ENCODE measurements at regions not wholly inside any gene's neighbourhood (a gene's known extent, or its start where the extent isn't known, plus 50 kb on each side); places are given as distances from the start of the nearest gene placed in this dataset.

DNA sequence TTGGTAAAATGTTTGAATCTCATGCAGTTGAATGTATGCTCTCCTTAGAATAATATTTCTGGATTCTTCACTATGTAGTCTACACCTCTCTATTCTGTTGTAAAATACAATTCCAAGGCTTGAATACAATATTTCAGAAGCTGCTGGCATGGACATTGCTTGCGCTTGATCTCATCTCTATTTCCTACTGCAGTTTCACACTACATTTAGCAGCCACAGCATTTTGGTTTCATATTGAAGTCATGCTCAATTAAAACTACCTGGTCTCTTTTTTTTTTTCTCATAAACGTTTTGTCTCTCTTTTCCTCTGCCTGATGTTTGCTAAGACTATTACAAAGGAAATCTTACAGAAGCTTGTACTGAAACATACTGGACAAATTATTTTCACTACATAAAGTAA lies 631.0 kb upstream of the TMPRSS15 start:
- TF ChIP-seq, protein P1, sequence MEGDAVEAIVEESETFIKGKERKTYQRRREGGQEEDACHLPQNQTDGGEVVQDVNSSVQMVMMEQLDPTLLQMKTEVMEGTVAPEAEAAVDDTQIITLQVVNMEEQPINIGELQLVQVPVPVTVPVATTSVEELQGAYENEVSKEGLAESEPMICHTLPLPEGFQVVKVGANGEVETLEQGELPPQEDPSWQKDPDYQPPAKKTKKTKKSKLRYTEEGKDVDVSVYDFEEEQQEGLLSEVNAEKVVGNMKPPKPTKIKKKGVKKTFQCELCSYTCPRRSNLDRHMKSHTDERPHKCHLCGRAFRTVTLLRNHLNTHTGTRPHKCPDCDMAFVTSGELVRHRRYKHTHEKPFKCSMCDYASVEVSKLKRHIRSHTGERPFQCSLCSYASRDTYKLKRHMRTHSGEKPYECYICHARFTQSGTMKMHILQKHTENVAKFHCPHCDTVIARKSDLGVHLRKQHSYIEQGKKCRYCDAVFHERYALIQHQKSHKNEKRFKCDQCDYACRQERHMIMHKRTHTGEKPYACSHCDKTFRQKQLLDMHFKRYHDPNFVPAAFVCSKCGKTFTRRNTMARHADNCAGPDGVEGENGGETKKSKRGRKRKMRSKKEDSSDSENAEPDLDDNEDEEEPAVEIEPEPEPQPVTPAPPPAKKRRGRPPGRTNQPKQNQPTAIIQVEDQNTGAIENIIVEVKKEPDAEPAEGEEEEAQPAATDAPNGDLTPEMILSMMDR (IDR thresholded peaks at IDR 0.05; ENCODE audit: borderline replicate concordance, control extremely low read depth, extremely low read depth, insufficient read depth, missing control alignments), result no peak
- DNase-seq (ENCODE audit: low spot score), result no peak
- in situ Hi-C loops (cut with MboI; ENCODE audit: low sequenced_read_pairs, unreplicated experiment), result no loop called here

DNA sequence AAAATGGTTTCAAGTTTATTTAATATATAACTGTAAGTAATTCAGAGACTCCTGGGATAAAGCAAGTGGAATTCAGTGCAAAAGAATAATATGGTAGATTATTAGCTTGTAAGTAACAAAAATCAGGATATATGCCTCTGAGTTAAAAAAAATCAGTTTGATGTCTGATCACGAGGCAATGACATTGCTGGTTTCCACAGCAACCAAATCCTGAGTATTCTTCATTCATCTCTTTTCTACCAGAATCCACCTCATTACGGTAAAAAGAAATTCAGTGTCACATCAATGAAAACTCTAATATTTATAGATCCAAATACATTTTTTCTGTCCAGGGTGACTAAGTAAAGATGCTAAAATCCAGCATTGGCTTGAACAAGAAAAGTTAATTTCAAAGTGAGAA lies 642.3 kb upstream of the TMPRSS15 start:
- in situ Hi-C loops (cut with MboI; ENCODE audit: low sequenced_read_pairs, unreplicated experiment), result no loop called here
- no peak for DNase-seq (ENCODE audit: low spot score)
- TF ChIP-seq, protein P1 (IDR thresholded peaks at IDR 0.05; ENCODE audit: borderline replicate concordance, control extremely low read depth, extremely low read depth, insufficient read depth, missing control alignments), result no peak

DNA sequence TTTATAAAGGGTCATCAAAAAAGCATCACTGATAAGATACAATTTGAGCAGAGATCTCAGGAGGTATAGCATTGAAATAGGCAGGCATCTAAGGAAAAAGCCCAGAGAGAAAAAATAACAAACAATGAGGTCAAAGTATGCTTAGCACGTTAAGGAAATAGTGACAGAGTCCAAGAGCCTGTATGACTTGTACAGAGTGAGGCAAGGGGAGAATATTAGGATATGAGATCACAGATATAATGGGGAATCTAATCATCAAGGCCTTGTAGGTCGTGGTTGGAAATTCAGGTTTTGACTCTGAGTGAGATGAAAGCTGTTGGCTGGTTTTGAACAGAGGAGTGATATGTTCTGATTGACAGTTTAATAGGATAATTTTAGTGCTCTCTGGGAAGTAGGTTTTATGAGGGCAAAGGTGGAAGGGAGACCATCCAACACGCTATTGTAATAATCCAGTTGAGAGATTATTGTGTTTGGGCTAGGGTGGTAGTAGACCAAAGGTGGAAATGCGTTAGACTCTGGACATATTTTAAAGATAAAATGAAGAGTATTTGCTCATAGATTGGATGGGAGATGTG lies 644.6 kb upstream of the TMPRSS15 start:
- in situ Hi-C loops (cut with MboI; ENCODE audit: low sequenced_read_pairs, unreplicated experiment), result no loop called here
- DNase-seq (ENCODE audit: low spot score), result no peak
- TF ChIP-seq, protein P1 (IDR thresholded peaks at IDR 0.05; ENCODE audit: borderline replicate concordance, control extremely low read depth, extremely low read depth, insufficient read depth, missing control alignments), result no peak

DNA sequence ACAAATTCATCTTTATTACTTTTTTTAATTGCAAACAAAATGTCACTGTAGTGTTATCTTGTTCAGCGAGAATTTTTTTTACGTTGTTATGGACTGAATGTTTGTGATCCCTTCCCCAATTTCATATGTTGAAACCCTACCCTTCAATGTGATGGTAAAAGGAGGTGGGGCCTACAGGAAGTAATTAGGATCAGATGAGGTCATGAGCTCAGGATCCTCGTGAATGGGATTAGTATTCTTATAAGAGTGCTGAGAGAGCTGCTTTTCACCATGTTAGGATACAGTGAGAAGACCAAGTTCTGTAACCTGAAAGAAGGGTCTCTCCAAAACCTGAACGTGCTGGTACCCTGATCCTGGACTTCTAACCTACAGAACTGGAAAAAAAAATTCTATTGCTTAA lies 646.0 kb upstream of the TMPRSS15 start:
- TF ChIP-seq, protein P1 (IDR thresholded peaks at IDR 0.05; ENCODE audit: borderline replicate concordance, control extremely low read depth, extremely low read depth, insufficient read depth, missing control alignments), result no peak
- DNase-seq (ENCODE audit: low spot score), result no peak
- in situ Hi-C loops (cut with MboI; ENCODE audit: low sequenced_read_pairs, unreplicated experiment), result no loop called here

DNA sequence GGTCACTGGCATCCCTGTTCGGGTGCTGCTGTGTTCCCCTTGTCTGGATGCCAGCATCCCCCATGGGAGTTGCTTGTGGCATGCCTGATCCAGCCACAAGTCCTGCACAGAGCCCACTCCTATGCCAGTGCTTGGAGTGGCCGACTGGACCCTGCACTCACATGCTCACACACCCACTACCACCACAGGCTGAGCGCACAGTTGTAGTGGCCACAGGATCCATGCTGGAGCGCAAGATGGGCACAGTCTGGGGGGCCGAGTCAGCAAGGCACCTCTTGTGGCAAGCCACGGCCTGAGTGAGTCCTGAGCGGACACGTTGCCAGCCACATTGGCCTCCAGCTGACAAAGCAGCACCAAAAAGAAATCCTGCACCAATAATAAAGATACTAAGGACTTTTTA lies 661.6 kb upstream of the TMPRSS15 start:
- no peak for DNase-seq (ENCODE audit: low spot score)
- in situ Hi-C loops (cut with MboI; ENCODE audit: low sequenced_read_pairs, unreplicated experiment), result no loop called here
- TF ChIP-seq, protein P1 (IDR thresholded peaks at IDR 0.05; ENCODE audit: borderline replicate concordance, control extremely low read depth, extremely low read depth, insufficient read depth, missing control alignments), result no peak

DNA sequence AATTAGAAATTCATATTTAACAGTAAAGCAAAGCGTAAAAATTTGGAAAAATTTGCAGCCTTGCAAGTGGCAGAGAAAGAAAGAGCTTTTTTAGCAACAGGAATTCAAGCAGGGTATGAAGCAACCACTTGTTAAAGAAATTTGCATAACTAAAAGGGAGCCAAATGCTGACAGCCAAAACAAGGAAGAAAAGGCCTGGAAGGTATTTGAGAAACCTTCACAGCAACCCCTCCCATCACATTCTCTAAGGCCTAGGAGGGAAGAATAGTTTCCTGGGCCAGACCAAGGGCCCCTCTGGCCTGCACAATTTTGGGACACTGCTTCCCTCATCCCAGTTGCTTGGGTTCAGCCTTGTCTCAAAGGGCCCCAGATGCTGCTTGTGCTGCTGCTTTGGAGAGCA lies 672.4 kb upstream of the TMPRSS15 start:
- in situ Hi-C loops (cut with MboI; ENCODE audit: low sequenced_read_pairs, unreplicated experiment), result no loop called here
- TF ChIP-seq, protein P1 (IDR thresholded peaks at IDR 0.05; ENCODE audit: borderline replicate concordance, control extremely low read depth, extremely low read depth, insufficient read depth, missing control alignments), result no peak
- DNase-seq (ENCODE audit: low spot score), result no peak
